SK-N-SH treated with all-trans-retinoic acid at 6 μM for 48 hours (cell line): ENCODE measurements at regions not wholly inside any gene's neighbourhood (a gene's known extent, or its start where the extent isn't known, plus 50 kb on each side); places are given as distances from the start of the nearest gene placed in this dataset.
A peak's percentile ranks its signal among the peaks of the same experiment; 100 is the strongest.

ENCODE experiments used
- ATAC-seq: fragments of 200-7000 bp; cut with Tn5 transposase; 3 replicates; pipeline ENCODE4 v1.9.1; 2020; ENCODE audit warnings: mild to moderate bottlenecking, moderate library complexity
- ARNTL ChIP-seq: fragments of 450-650 bp; formaldehyde crosslinking; IDR thresholded peaks from 2 replicates; pipeline ENCODE4 v1.5.0; 2020; ENCODE audit warnings: low read depth, mild to moderate bottlenecking, moderate library complexity, borderline replicate concordance
- BACH2 ChIP-seq: fragments of 250-450 bp; sonication (Bioruptor Pico); IDR thresholded peaks from 2 replicates; pipeline ENCODE4 v1.9.0; 2021; ENCODE audit warnings: mild to moderate bottlenecking, borderline replicate concordance
- CSDC2 ChIP-seq: fragments of 250-450 bp; sonication (Bioruptor Pico); IDR thresholded peaks from 2 replicates; pipeline ENCODE4 v1.5.0; 2020; ENCODE audit warnings: mild to moderate bottlenecking, moderate library complexity
- ESRRG ChIP-seq: fragments of 250-450 bp; sonication (Bioruptor Pico); IDR thresholded peaks from 2 replicates; pipeline ENCODE4 v1.6.1; 2021; ENCODE audit warnings: mild to moderate bottlenecking
- GLIS3 ChIP-seq: fragments of 250-450 bp; sonication (Bioruptor Pico); IDR thresholded peaks from 2 replicates; pipeline ENCODE4 v1.5.0; 2020; ENCODE audit warnings: mild to moderate bottlenecking, moderate library complexity
- ISL1 ChIP-seq: fragments of 250-450 bp; sonication (Bioruptor Pico); IDR thresholded peaks from 2 replicates; pipeline ENCODE4 v2.1.2; 2022; ENCODE audit warnings: mild to moderate bottlenecking, moderate library complexity
- PPARA ChIP-seq: fragments of 250-450 bp; sonication (Bioruptor Pico); IDR thresholded peaks from 2 replicates; pipeline ENCODE4 v1.5.0; 2020; ENCODE audit warnings: mild to moderate bottlenecking, borderline replicate concordance
- RARB ChIP-seq: fragments of 250-450 bp; sonication (Bioruptor Pico); IDR thresholded peaks from 2 replicates; pipeline ENCODE4 v1.8.0; 2021; ENCODE audit warnings: mild to moderate bottlenecking, moderate library complexity
- SNAI2 ChIP-seq: fragments of 250-450 bp; sonication (Bioruptor Pico); IDR thresholded peaks from 2 replicates; pipeline ENCODE4 v1.5.0; 2020; ENCODE audit warnings: mild to moderate bottlenecking, moderate library complexity
- TOX ChIP-seq: fragments of 250-450 bp; sonication (Bioruptor Pico); IDR thresholded peaks from 2 replicates; pipeline ENCODE4 v1.8.0; 2021; ENCODE audit warnings: mild to moderate bottlenecking, moderate library complexity, borderline replicate concordance
- ZC3H10 ChIP-seq: fragments of 250-450 bp; sonication (Bioruptor Pico); IDR thresholded peaks from 2 replicates; pipeline ENCODE4 v1.5.1; 2021; ENCODE audit warnings: mild to moderate bottlenecking, moderate library complexity
- ZFP3 ChIP-seq: fragments of 250-450 bp; sonication (Bioruptor Pico); IDR thresholded peaks from 2 replicates; pipeline ENCODE4 v1.5.0; 2020; ENCODE audit warnings: mild to moderate bottlenecking, moderate library complexity
- ZFP30 ChIP-seq: fragments of 450-650 bp; formaldehyde crosslinking; IDR thresholded peaks from 2 replicates; pipeline ENCODE4 v1.5.0; 2022; ENCODE audit warnings: mild to moderate bottlenecking, moderate library complexity
- ZNF565 ChIP-seq: fragments of 450-650 bp; formaldehyde crosslinking; conservative IDR thresholded peaks from 2 replicates; pipeline ENCODE4 v1.5.0; 2020; ENCODE audit warnings: low read depth, mild to moderate bottlenecking, moderate library complexity
- ZNF70 ChIP-seq: fragments of 450-650 bp; formaldehyde crosslinking; IDR thresholded peaks from 2 replicates; pipeline ENCODE4 v1.5.0; 2020; ENCODE audit warnings: mild to moderate bottlenecking, moderate library complexity
- ZNF8 ChIP-seq: fragments of 450-650 bp; formaldehyde crosslinking; IDR thresholded peaks from 2 replicates; pipeline ENCODE4 v1.5.0; 2020; ENCODE audit warnings: mild to moderate bottlenecking, moderate library complexity
- TF ChIP-seq, protein P1 (sequence below): fragments of 250-450 bp; sonication (Bioruptor Pico); IDR thresholded peaks from 2 replicates; pipeline ENCODE4 v1.5.1; 2021; ENCODE audit warnings: mild to moderate bottlenecking, moderate library complexity
- TF ChIP-seq, protein P2 (sequence below): fragments of 250-450 bp; sonication (Bioruptor Pico); IDR thresholded peaks from 2 replicates; pipeline ENCODE4 v1.5.1; 2020; ENCODE audit warnings: low read depth, mild to moderate bottlenecking, moderate library complexity
- TF ChIP-seq, protein P3 (sequence below): fragments of 250-450 bp; sonication (Bioruptor Pico); IDR thresholded peaks from 2 replicates; pipeline ENCODE4 v1.5.0; 2020; ENCODE audit warnings: mild to moderate bottlenecking, moderate library complexity

DNA sequence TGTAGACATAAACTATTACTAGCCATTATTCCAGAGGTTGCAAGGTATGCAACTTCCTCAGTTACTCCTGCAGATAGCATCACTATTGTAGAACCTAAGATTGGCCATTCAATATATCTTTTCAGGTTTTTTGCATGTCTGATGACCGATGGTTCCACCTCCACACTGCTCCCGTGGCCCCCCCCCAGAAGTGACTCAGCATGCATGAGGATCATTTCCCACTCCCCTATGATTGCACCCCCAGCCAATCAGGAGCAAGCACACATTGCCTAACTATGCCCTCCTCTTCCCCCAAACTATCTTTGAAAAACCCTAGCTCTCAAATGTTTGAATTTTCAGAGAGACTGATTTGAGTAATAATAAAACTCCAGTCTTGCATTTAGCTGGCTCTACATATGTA is 601.4 kb upstream of the TLE4 start:
- no peak for TF ChIP-seq ZNF70 (CRISPR knock-in tag)
- TF ChIP-seq RARB, result no peak
- no peak for TF ChIP-seq ISL1
- no peak for TF ChIP-seq ZFP30 (CRISPR knock-in tag)
- no peak for ATAC-seq

DNA sequence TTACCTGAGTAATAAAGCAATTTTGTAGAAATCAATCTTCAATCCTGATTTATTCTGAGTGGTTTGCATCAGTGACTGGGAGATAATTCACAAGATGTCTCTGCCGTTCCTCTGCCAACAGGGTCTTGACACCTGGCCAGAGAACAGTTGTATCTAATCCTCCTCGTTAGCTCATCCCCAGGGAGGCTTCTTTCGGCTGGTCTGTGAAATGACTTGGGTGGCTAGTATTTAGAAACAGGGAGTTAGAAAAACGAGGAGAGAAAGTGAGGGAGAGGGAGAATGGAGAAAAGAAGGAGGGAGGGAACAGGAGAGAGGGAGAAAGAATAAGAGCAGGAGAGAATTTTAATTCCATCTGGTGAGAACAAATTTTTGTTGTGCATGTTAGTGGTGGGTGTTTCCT is 600.2 kb upstream of the TLE4 start:
- ATAC-seq, result no peak
- no peak for TF ChIP-seq GLIS3 (CRISPR knock-in tag)
- TF ChIP-seq PPARA (CRISPR knock-in tag), result no peak

DNA sequence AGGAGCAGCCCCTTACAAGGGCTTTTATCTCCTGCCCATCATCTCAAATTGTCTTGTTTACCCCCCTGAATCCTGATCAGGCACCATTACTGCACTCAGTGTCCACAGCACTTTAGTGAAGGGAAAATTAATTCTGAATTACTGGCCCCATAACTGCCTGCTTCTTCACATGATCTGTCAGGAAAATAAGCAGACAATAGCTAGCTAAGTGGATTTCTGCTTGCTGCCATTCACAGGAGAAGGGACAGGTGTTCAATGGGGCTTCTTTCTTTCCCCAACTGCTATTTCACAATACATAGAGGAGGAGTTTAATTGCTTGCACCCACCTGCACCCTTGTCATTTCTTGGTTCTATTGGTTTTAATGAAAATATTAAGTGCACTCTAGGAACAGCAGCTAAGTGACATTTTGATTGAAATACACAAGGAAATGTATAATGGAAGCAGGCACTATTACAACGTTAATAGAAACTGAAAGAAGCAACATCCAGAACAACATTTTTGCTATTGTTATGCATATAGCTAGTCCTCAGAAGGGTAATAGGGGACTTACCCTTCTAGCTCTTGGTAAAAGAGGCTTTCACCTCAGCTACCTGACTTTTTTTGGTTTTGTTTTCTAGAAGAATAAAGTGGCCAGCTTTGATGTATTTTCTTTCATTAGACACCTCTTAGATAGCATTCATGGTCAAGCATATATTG is 599.3 kb upstream of the TLE4 start:
- TF ChIP-seq ESRRG, result no peak
- no peak for TF ChIP-seq ZNF8
- TF ChIP-seq GLIS3 (CRISPR knock-in tag), result no peak
- no peak for TF ChIP-seq ISL1
- no peak for TF ChIP-seq ZNF70 (CRISPR knock-in tag)
- TF ChIP-seq ZFP30 (CRISPR knock-in tag), result no peak
- TF ChIP-seq, protein P1, sequence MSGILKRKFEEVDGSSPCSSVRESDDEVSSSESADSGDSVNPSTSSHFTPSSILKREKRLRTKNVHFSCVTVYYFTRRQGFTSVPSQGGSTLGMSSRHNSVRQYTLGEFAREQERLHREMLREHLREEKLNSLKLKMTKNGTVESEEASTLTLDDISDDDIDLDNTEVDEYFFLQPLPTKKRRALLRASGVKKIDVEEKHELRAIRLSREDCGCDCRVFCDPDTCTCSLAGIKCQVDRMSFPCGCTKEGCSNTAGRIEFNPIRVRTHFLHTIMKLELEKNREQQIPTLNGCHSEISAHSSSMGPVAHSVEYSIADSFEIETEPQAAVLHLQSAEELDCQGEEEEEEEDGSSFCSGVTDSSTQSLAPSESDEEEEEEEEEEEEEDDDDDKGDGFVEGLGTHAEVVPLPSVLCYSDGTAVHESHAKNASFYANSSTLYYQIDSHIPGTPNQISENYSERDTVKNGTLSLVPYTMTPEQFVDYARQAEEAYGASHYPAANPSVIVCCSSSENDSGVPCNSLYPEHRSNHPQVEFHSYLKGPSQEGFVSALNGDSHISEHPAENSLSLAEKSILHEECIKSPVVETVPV (CRISPR knock-in tag), result no peak
- TF ChIP-seq, protein P2, sequence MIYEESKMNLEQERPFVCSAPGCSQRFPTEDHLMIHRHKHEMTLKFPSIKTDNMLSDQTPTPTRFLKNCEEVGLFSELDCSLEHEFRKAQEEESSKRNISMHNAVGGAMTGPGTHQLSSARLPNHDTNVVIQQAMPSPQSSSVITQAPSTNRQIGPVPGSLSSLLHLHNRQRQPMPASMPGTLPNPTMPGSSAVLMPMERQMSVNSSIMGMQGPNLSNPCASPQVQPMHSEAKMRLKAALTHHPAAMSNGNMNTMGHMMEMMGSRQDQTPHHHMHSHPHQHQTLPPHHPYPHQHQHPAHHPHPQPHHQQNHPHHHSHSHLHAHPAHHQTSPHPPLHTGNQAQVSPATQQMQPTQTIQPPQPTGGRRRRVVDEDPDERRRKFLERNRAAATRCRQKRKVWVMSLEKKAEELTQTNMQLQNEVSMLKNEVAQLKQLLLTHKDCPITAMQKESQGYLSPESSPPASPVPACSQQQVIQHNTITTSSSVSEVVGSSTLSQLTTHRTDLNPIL (CRISPR knock-in tag), result no peak
- TF ChIP-seq ARNTL (CRISPR knock-in tag), result no peak
- no peak for TF ChIP-seq CSDC2
- no peak for TF ChIP-seq RARB
- no peak for TF ChIP-seq ZNF565 (CRISPR knock-in tag)
- TF ChIP-seq SNAI2, result no peak
- ATAC-seq, result no peak

DNA sequence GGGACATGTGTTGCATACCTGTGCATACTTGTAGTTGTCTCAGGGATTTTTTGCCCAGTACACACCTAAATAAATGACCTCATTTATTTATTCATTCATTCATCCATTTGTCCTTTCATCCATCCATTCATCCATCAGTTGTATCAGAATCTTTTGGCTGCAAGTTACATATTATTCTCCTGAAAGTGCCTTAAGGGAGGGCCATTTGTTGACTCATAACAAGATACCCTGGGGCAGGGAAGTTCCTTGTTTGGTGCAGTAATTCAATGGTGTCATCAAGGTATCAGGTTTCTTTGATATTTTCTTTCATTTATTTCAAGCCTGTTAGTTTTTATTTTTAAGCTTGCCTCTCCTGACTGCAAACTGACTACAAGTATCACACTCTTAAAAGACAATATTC is 597.9 kb upstream of the TLE4 start:
- ATAC-seq, result peak; percentile 71

DNA sequence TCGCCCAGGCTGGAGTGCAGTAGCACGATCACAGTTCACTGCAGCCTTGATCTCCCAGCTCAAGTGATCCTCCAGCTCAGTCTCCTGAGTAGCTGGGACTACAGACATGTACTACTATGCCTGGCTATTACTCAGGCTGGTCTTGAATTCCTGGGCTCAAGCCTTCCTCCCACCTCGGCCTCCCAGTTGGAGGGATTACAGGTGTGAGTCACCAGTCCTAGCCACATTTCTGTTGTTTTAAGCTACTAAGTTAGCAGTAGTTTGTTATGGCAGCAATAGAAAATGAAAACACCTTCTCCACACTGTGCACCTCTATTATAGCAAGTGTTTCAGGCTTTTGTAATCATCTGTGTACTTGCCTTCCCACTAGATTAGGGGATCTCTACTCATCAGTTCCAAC is 588.9 kb upstream of the TLE4 start:
- no peak; the same call in 2 of the 3 replicates for ATAC-seq
- TF ChIP-seq PPARA (CRISPR knock-in tag), result no peak
- no peak for TF ChIP-seq ARNTL (CRISPR knock-in tag)
- TF ChIP-seq ZC3H10, result no peak
- TF ChIP-seq ZFP30 (CRISPR knock-in tag), result no peak
- no peak for TF ChIP-seq CSDC2
- TF ChIP-seq, protein P2 (CRISPR knock-in tag), result no peak
- TF ChIP-seq, protein P3, sequence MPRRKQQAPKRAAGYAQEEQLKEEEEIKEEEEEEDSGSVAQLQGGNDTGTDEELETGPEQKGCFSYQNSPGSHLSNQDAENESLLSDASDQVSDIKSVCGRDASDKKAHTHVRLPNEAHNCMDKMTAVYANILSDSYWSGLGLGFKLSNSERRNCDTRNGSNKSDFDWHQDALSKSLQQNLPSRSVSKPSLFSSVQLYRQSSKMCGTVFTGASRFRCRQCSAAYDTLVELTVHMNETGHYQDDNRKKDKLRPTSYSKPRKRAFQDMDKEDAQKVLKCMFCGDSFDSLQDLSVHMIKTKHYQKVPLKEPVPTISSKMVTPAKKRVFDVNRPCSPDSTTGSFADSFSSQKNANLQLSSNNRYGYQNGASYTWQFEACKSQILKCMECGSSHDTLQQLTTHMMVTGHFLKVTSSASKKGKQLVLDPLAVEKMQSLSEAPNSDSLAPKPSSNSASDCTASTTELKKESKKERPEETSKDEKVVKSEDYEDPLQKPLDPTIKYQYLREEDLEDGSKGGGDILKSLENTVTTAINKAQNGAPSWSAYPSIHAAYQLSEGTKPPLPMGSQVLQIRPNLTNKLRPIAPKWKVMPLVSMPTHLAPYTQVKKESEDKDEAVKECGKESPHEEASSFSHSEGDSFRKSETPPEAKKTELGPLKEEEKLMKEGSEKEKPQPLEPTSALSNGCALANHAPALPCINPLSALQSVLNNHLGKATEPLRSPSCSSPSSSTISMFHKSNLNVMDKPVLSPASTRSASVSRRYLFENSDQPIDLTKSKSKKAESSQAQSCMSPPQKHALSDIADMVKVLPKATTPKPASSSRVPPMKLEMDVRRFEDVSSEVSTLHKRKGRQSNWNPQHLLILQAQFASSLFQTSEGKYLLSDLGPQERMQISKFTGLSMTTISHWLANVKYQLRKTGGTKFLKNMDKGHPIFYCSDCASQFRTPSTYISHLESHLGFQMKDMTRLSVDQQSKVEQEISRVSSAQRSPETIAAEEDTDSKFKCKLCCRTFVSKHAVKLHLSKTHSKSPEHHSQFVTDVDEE (CRISPR knock-in tag), result no peak
- TF ChIP-seq ZNF565 (CRISPR knock-in tag), result no peak
- no peak for TF ChIP-seq RARB
- no peak for TF ChIP-seq ISL1
- TF ChIP-seq BACH2 (CRISPR knock-in tag), result no peak
- TF ChIP-seq, protein P1 (CRISPR knock-in tag), result no peak
- TF ChIP-seq ESRRG, result no peak

More for the DNA sequence above, 597.9 kb upstream of the TLE4 start:
- TF ChIP-seq, protein P1 (CRISPR knock-in tag), result no peak
- TF ChIP-seq ISL1 (no peak), GLIS3 (CRISPR knock-in tag) (no peak), ZFP3 (no peak), SNAI2 (no peak), TOX (CRISPR knock-in tag) (no peak), CSDC2 (no peak), PPARA (CRISPR knock-in tag) (no peak)
